HCT116 (cell line): ENCODE measurements at regions not wholly inside any gene's neighbourhood (a gene's known extent, or its start where the extent isn't known, plus 50 kb on each side); places are given as distances from the start of the nearest gene placed in this dataset.

Experiments used
- ATAC-seq: fragments of 200-7000 bp; cut with Tn5 transposase; 2 replicates; pipeline ENCODE4 v1.9.1; 2020; ENCODE audit warnings: mild to moderate bottlenecking, moderate library complexity
- BruUV-seq: library from RNA; stranded (reverse); fragments of 400-500 nt; replicated peaks from 2 replicates; lab custom pipeline; 2021; lab: Mats Ljungman, UMichigan
- CTCF ChIA-PET: fragments of 300-600 bp; sonication (Branson Sonifier 250); formaldehyde crosslinking; loops from one replicate; lab custom pipeline; 2021; ENCODE audit warnings: antibody characterized with exemption; lab: Charles Lee
- POLR2A ChIA-PET: fragments of 300-600, 350-600 bp; sonication (Branson Sonifier 250); formaldehyde crosslinking; loops from one replicate; lab custom pipeline; 2021; ENCODE audit warnings: antibody characterized with exemption; lab: Charles Lee
- RAD21 ChIA-PET, 2 experiments: fragments of 300-600 bp; sonication (Branson Sonifier 250); formaldehyde crosslinking; loops; one replicate each; lab custom pipeline; 2023; ENCODE audit warnings: low total read pairs in 2 of 2; ENCODE audit not compliant: uncharacterized antibody in 2 of 2, unreplicated experiment in 2 of 2, low non-redundant PET in 1 of 2; lab: Charles Lee
- DNase-seq: peaks from one replicate; pipeline ENCODE4 v3.0.0-alpha.2; 2010; ENCODE audit warnings: low read depth, low spot score
- H2AFZ ChIP-seq: fragments of 200-600 bp; shearing (Covaris generic), sonication (generic); 2 replicates; pipeline ENCODE4 v1.6.1; 2017; ENCODE audit warnings: low read depth, mixed run types, mixed read lengths, antibody characterized with exemption, low read length; ENCODE audit not compliant: poor library complexity, severe bottlenecking
- H3K27ac ChIP-seq: 2 replicates; pipeline ENCODE4 v1.5.1; 2012; ENCODE audit warnings: low read depth, low read length
- H3K27me3 ChIP-seq: fragments of 200-600 bp; sonication (generic); 2 replicates; pipeline ENCODE4 v1.6.1; 2016; ENCODE audit warnings: mixed run types, low read length, mixed read lengths; ENCODE audit not compliant: insufficient read depth
- H3K36me3 ChIP-seq, 2 experiments: fragments of 200-500 bp in 1 of 2; fragments of 200-600 bp in 1 of 2; sonication (Bioruptor generic) in 1 of 2; sonication (generic) in 1 of 2; 2 replicates each; pipeline versions ENCODE4 v1.5.1 to v1.6.1; 2014 to 2016; ENCODE audit warnings: low read length in 2 of 2, inconsistent platforms in 1 of 2, mixed read lengths in 1 of 2, mixed run types in 1 of 2; ENCODE audit not compliant: insufficient read depth in 2 of 2, control insufficient read depth in 1 of 2
- H3K4me1 ChIP-seq, 2 experiments: fragments of 200-600 bp in 1 of 2; sonication (generic) in 1 of 2; 2 replicates each; pipeline versions ENCODE4 v1.5.1 to v1.6.1; 2012 to 2017; ENCODE audit warnings: low read length in 2 of 2, inconsistent platforms in 1 of 2, mild to moderate bottlenecking in 1 of 2, mixed read lengths in 1 of 2, mixed run types in 1 of 2, moderate library complexity in 1 of 2; ENCODE audit not compliant: insufficient read depth in 2 of 2, control insufficient read depth in 1 of 2
- H3K4me2 ChIP-seq: fragments of 200-600 bp; sonication (generic); 2 replicates; pipeline ENCODE4 v1.6.1; 2017; ENCODE audit warnings: mixed run types, low read length, mixed read lengths
- H3K4me3 ChIP-seq, 2 experiments: fragments of 200-600 bp in 1 of 2; sonication (generic) in 1 of 2; replicated peaks in 1 of 2; 2 replicates each; pipeline ENCODE4 v1.5.1; 2011 to 2016; ENCODE audit warnings: low read length in 2 of 2, control low read depth in 1 of 2, low read depth in 1 of 2, mild to moderate bottlenecking in 1 of 2, mixed read lengths in 1 of 2, mixed run types in 1 of 2
- H3K79me2 ChIP-seq: fragments of 200-600 bp; sonication (generic); 2 replicates; pipeline ENCODE4 v1.6.1; 2017; ENCODE audit warnings: mild to moderate bottlenecking, mixed run types, low read length, moderate library complexity, mixed read lengths; ENCODE audit not compliant: insufficient read depth
- H3K9ac ChIP-seq: fragments of 200-600 bp; sonication (generic); 2 replicates; pipeline ENCODE4 v1.6.1; 2016; ENCODE audit warnings: low read length, mixed read lengths
- H3K9me2 ChIP-seq: fragments of 200-600 bp; sonication (generic), shearing (Covaris generic); 2 replicates; pipeline ENCODE4 v1.6.1; 2017; ENCODE audit warnings: mixed run types, mild to moderate bottlenecking, moderate library complexity; ENCODE audit not compliant: insufficient read depth
- H3K9me3 ChIP-seq, 2 experiments: fragments of 200-500 bp in 1 of 2; fragments of 200-600 bp in 1 of 2; sonication (Bioruptor generic) in 1 of 2; sonication (generic) in 1 of 2; 2 replicates each; pipeline ENCODE4 v1.6.1; 2014 to 2017; ENCODE audit warnings: low read length in 2 of 2, mixed read lengths in 2 of 2, inconsistent platforms in 1 of 2, low read depth in 1 of 2, mild to moderate bottlenecking in 1 of 2, mixed run types in 1 of 2, moderate library complexity in 1 of 2; ENCODE audit not compliant: control insufficient read depth in 1 of 2, insufficient read depth in 1 of 2
- H4K20me1 ChIP-seq: fragments of 200-600 bp; sonication (generic), shearing (Covaris generic); 2 replicates; pipeline ENCODE4 v1.6.1; 2017; ENCODE audit warnings: mixed run types, mild to moderate bottlenecking, moderate library complexity; ENCODE audit not compliant: insufficient read depth
- JUND ChIP-seq: IDR thresholded peaks from 2 replicates; pipeline ENCODE4 v1.6.1; 2012
- SIN3A ChIP-seq: IDR thresholded peaks from 2 replicates; pipeline ENCODE4 v1.6.1; 2012; ENCODE audit warnings: low read depth
- SP1 ChIP-seq: IDR thresholded peaks from 2 replicates; pipeline ENCODE4 v1.6.1; 2012; ENCODE audit warnings: low read depth
- TCF7L2 ChIP-seq: IDR thresholded peaks from 2 replicates; pipeline ENCODE4 v1.7.0; 2011; ENCODE audit warnings: borderline replicate concordance, inconsistent platforms; ENCODE audit not compliant: insufficient read depth, insufficient read length; ENCODE audit errors: extremely low read depth
- ZNF274 ChIP-seq: fragments of 200-500 bp; sonication (Bioruptor generic); IDR thresholded peaks from 2 replicates; pipeline ENCODE4 v1.6.1; 2014; ENCODE audit warnings: mild to moderate bottlenecking, low read depth, low read length, inconsistent platforms
- intact Hi-C: fragments of 100-400 bp; cut with micrococcal nuclease; formaldehyde crosslinking; loops from 2 replicates; pipeline ENCODE4 v1.10.0; 2022
- TF ChIP-seq, protein P1 (sequence below): IDR thresholded peaks from 2 replicates; pipeline ENCODE4 v1.6.1; 2012
- TF ChIP-seq, protein P2 (sequence below): IDR thresholded peaks from 2 replicates; pipeline ENCODE4 v1.6.1; 2012
- TF ChIP-seq, protein P3 (sequence below): IDR thresholded peaks from 2 replicates; pipeline ENCODE4 v1.6.1; 2011; ENCODE audit warnings: mild to moderate bottlenecking, low read length, moderate library complexity; ENCODE audit not compliant: insufficient replicate concordance; ENCODE audit errors: extremely low read depth
- TF ChIP-seq, protein P4 (sequence below), 3 experiments: fragments of 200-600 bp in 1 of 3; sonication (generic) in 1 of 3; IDR thresholded peaks in 2 of 3; conservative IDR thresholded peaks in 1 of 3; 2 replicates each; pipeline ENCODE4 v1.5.1; 2012 to 2017; ENCODE audit warnings: low read depth in 2 of 3, low read length in 2 of 3, antibody characterized with exemption in 1 of 3, borderline replicate concordance in 1 of 3, control low read depth in 1 of 3, mild to moderate bottlenecking in 1 of 3, mixed read lengths in 1 of 3, mixed run types in 1 of 3, moderate library complexity in 1 of 3; ENCODE audit not compliant: insufficient read depth in 1 of 3

DNA sequence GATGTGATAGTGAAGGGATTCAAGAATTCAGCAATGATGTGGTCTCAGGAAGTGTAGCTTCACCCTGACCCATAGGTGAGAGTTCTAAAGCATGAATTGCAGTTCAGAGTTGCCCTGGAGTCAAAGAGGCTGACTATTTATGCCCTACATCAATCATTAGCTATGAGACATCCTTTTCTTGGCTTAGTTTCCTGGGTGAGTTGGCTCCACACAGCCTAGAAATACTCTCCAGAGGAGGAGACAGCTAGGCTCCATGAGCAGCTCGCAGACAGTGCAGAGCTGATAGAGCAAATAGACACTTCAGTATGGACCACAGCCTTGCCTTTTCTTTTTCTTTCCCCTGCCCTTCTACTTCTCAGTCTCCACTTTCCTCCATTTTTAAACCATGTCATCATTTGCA lies 1651.8 kb downstream of the MAT2B start:
- H3K9me3 ChIP-seq, result peaks cover 3 to 11% of the 10 kb centered on the region in 2 experiments; a peak in 2 of 4 replicates
- ATAC-seq (no peak), DNase-seq (no peak)
- no peaks in the 10 kb centered on the region for H3K27me3 ChIP-seq
- H4K20me1 ChIP-seq, result no peaks in the 10 kb centered on the region
- H3K4me3 ChIP-seq, result no peak overlapping the region
- CTCF ChIA-PET, result no interaction called here
- H2AFZ ChIP-seq, result no peak overlapping the region
- no TSS peak for BruUV-seq
- no peaks in the 10 kb centered on the region for H3K36me3 ChIP-seq
- H3K4me2 ChIP-seq, result no peak overlapping the region
- no peak overlapping the region for H3K9ac ChIP-seq
- H3K9me2 ChIP-seq, result no peaks in the 10 kb centered on the region
- H3K4me1 ChIP-seq, result no peaks in the 10 kb centered on the region
- TF ChIP-seq, protein P1, sequence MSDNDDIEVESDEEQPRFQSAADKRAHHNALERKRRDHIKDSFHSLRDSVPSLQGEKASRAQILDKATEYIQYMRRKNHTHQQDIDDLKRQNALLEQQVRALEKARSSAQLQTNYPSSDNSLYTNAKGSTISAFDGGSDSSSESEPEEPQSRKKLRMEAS, result no peak
- no peak for TF ChIP-seq SP1
- TF ChIP-seq, protein P2, sequence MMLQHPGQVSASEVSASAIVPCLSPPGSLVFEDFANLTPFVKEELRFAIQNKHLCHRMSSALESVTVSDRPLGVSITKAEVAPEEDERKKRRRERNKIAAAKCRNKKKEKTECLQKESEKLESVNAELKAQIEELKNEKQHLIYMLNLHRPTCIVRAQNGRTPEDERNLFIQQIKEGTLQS, result no peak
- intact Hi-C loops, result no loop called here
- RAD21 ChIA-PET, result no interaction called here
- no peak overlapping the region for H3K27ac ChIP-seq
- POLR2A ChIA-PET, result no interaction called here
- no peaks in the 10 kb centered on the region for H3K79me2 ChIP-seq

DNA sequence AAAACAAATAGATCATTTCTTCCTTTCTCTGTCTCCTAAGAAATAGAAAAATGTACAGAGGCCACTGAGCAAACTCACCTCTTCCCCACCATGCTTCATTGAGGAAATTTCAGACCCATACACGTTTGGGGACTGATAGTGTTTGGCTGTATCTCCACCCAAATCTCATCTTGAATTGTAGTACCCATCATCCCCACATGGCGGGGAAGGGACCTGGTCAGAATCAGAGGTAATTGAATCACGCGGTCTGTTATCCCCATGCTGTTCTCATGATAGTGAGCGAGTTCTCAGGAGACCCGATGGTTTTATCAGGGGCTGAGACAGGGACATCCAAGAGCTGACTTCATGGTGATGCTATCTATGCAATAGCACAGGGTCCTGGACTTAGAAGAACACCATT lies 1655.8 kb downstream of the MAT2B start:
- no peak overlapping the region for H3K27ac ChIP-seq
- H2AFZ ChIP-seq, result no peak overlapping the region
- H3K79me2 ChIP-seq, result no peaks in the 10 kb centered on the region
- ATAC-seq (no peak), DNase-seq (no peak)
- CTCF ChIA-PET, result no interaction called here
- intact Hi-C loops, result no loop called here
- POLR2A ChIA-PET, result no interaction called here
- TF ChIP-seq, protein P3, sequence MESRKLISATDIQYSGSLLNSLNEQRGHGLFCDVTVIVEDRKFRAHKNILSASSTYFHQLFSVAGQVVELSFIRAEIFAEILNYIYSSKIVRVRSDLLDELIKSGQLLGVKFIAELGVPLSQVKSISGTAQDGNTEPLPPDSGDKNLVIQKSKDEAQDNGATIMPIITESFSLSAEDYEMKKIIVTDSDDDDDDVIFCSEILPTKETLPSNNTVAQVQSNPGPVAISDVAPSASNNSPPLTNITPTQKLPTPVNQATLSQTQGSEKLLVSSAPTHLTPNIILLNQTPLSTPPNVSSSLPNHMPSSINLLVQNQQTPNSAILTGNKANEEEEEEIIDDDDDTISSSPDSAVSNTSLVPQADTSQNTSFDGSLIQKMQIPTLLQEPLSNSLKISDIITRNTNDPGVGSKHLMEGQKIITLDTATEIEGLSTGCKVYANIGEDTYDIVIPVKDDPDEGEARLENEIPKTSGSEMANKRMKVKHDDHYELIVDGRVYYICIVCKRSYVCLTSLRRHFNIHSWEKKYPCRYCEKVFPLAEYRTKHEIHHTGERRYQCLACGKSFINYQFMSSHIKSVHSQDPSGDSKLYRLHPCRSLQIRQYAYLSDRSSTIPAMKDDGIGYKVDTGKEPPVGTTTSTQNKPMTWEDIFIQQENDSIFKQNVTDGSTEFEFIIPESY, result no peak
- no peak for TF ChIP-seq TCF7L2
- no peak for TF ChIP-seq SIN3A
- no peak for TF ChIP-seq JUND
- TF ChIP-seq, protein P4, sequence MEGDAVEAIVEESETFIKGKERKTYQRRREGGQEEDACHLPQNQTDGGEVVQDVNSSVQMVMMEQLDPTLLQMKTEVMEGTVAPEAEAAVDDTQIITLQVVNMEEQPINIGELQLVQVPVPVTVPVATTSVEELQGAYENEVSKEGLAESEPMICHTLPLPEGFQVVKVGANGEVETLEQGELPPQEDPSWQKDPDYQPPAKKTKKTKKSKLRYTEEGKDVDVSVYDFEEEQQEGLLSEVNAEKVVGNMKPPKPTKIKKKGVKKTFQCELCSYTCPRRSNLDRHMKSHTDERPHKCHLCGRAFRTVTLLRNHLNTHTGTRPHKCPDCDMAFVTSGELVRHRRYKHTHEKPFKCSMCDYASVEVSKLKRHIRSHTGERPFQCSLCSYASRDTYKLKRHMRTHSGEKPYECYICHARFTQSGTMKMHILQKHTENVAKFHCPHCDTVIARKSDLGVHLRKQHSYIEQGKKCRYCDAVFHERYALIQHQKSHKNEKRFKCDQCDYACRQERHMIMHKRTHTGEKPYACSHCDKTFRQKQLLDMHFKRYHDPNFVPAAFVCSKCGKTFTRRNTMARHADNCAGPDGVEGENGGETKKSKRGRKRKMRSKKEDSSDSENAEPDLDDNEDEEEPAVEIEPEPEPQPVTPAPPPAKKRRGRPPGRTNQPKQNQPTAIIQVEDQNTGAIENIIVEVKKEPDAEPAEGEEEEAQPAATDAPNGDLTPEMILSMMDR (IDR thresholded peaks at IDR 0.05 in 2 of 3, conservative IDR thresholded peaks at IDR 0.05 in 1 of 3; ENCODE audit: borderline replicate concordance in 1 of 3, insufficient read depth in 1 of 3, low read depth in 2 of 3, low read length in 2 of 3), result 0 out of 6 replicates have a peak, but pooled peaks of 1 of the 3 experiments have one; percentile 11
- no peak for TF ChIP-seq ZNF274
- no peaks in the 10 kb centered on the region for H3K4me1 ChIP-seq
- no peaks in the 10 kb centered on the region for H4K20me1 ChIP-seq
- no peaks in the 10 kb centered on the region for H3K9me2 ChIP-seq
- H3K36me3 ChIP-seq, result no peaks in the 10 kb centered on the region
- H3K9ac ChIP-seq, result no peak overlapping the region
- no peak overlapping the region for H3K4me3 ChIP-seq
- no TSS peak for BruUV-seq
- H3K4me2 ChIP-seq, result no peak overlapping the region
- peaks cover 3 to 11% of the 10 kb centered on the region in 2 experiments; a peak in 2 of 4 replicates for H3K9me3 ChIP-seq
- no peaks in the 10 kb centered on the region for H3K27me3 ChIP-seq
- RAD21 ChIA-PET, result no interaction called here
